Right ventricle myocardium inferior (tissue), 1 donor: ENCODE measurements at regions not wholly inside any gene's neighbourhood (a gene's known extent, or its start where the extent isn't known, plus 50 kb on each side); places are given as distances from the start of the nearest gene placed in this dataset.

Experiments
- ATAC-seq: fragments of 200-7000 bp; cut with Tn5 transposase; one replicate; pipeline ENCODE4 v1.9.1; 2020; ENCODE audit warnings: mild to moderate bottlenecking, moderate library complexity
- DNase-seq: peaks from one replicate; pipeline ENCODE4 v3.0.0; 2021; ENCODE audit errors: missing footprints
- intact Hi-C: fragments of 100-400 bp; cut with DNase I; formaldehyde crosslinking; loops from one replicate; pipeline ENCODE4 v1.11.0; 2022
- donor health status: DM: no; HTN: yes; CAD: no; lungs with severe emphysema.

GRCh38 chr13:31081316-31081715 lies 80.4 kb downstream of the HSPH1 start:
- intact Hi-C loops: no loop called here
- no peak for ATAC-seq
- DNase-seq: no peak

GRCh38 chr13:31074756-31075155 lies 86.9 kb downstream of the HSPH1 start:
- DNase-seq (no peak), ATAC-seq (no peak)
- intact Hi-C loops: no loop called here

- intact Hi-C loops: no loop called here
- DNase-seq (no peak), ATAC-seq (no peak)
Observed at GRCh38 chr13:31073859-31074718, 87.6 kb downstream of the HSPH1 start.

- DNase-seq: no peak
- no peak for ATAC-seq
- intact Hi-C loops: no loop called here
Observed at GRCh38 chr13:31072041-31072440, 89.7 kb downstream of the HSPH1 start.

GRCh38 chr13:31069808-31070534 lies 91.7 kb downstream of the HSPH1 start:
- intact Hi-C loops: no loop called here
- no peak for ATAC-seq
- DNase-seq: no peak

GRCh38 chr13:31068119-31068423 lies 93.6 kb downstream of the HSPH1 start:
- ATAC-seq: no peak
- intact Hi-C loops: no loop called here
- DNase-seq: no peak

GRCh38 chr13:31067416-31068118 lies 94.1 kb downstream of the HSPH1 start:
- no peak for ATAC-seq
- no peak for DNase-seq
- intact Hi-C loops: no loop called here

- intact Hi-C loops: no loop called here
- ATAC-seq (no peak), DNase-seq (no peak)
Observed at GRCh38 chr13:31064636-31065035, 97.1 kb downstream of the HSPH1 start.

GRCh38 chr13:31063772-31064171 lies 97.9 kb downstream of the HSPH1 start:
- intact Hi-C loops: no loop called here
- DNase-seq (no peak), ATAC-seq (no peak)

GRCh38 chr13:31060655-31061054 lies 101.0 kb downstream of the HSPH1 start:
- intact Hi-C loops: no loop called here
- DNase-seq (no peak), ATAC-seq (no peak)

GRCh38 chr13:31060220-31060619 lies 101.5 kb downstream of the HSPH1 start:
- no peak for ATAC-seq
- intact Hi-C loops: no loop called here

GRCh38 chr13:31057403-31058033 lies 104.2 kb downstream of the HSPH1 start:
- ATAC-seq (no peak), DNase-seq (no peak)
- intact Hi-C loops: no loop called here

More at GRCh38 chr13:31060220-31060619, 101.5 kb downstream of the HSPH1 start:
- no peak for DNase-seq

- DNase-seq: no peak
- intact Hi-C loops: no loop called here
- ATAC-seq: no peak
Observed at GRCh38 chr13:31056644-31057271, 104.9 kb downstream of the HSPH1 start.

- ATAC-seq: no peak
- intact Hi-C loops: no loop called here
- DNase-seq: no peak
Observed at GRCh38 chr13:31055589-31055988, 106.1 kb downstream of the HSPH1 start.

- no peak for ATAC-seq
Observed at GRCh38 chr13:31054632-31055031, 107.1 kb downstream of the HSPH1 start.

GRCh38 chr13:31053896-31054295 lies 107.8 kb downstream of the HSPH1 start:
- intact Hi-C loops: no loop called here
- DNase-seq (no peak), ATAC-seq (no peak)

More at GRCh38 chr13:31054632-31055031, 107.1 kb downstream of the HSPH1 start:
- intact Hi-C loops: no loop called here
- DNase-seq: no peak

- DNase-seq (no peak), ATAC-seq (peak; percentile 35)
- intact Hi-C loops: no loop called here
Observed at GRCh38 chr13:31053091-31053490, 108.6 kb downstream of the HSPH1 start.

GRCh38 chr13:31052478-31052877 lies 109.2 kb downstream of the HSPH1 start:
- DNase-seq: no peak
- ATAC-seq: no peak
- intact Hi-C loops: no loop called here

- intact Hi-C loops: no loop called here
- ATAC-seq (no peak), DNase-seq (no peak)
Observed at GRCh38 chr13:31051999-31052398, 109.7 kb downstream of the HSPH1 start.
